Liver (tissue), 8 donors: ENCODE measurements at regions not wholly inside any gene's neighbourhood (a gene's known extent, or its start where the extent isn't known, plus 50 kb on each side); places are given as distances from the start of the nearest gene placed in this dataset.

ENCODE experiments used
- DNase-seq: peaks from one replicate; pipeline ENCODE4 v3.0.0-alpha.2; 2017; ENCODE audit warnings: low spot score
- H3K27ac ChIP-seq, 2 donors: one replicate each; pipeline ENCODE4 v1.7.0; 2013; ENCODE audit warnings: inconsistent platforms in 2 of 2, low read length in 2 of 2, control low read depth in 1 of 2, low read depth in 1 of 2, mild to moderate bottlenecking in 1 of 2
- H3K27me3 ChIP-seq, 4 donors: one replicate each; pipeline versions ENCODE4 v1.6.1 to v1.7.0; 2013; ENCODE audit warnings: low read length in 3 of 4, inconsistent platforms in 1 of 4, mild to moderate bottlenecking in 1 of 4, moderate library complexity in 1 of 4; ENCODE audit not compliant: control insufficient read depth in 4 of 4, insufficient read depth in 4 of 4
- H3K36me3 ChIP-seq, 4 donors: one replicate each; pipeline versions ENCODE4 v1.6.1 to v1.7.0; 2013; ENCODE audit warnings: low read length in 3 of 4, mild to moderate bottlenecking in 3 of 4, low read depth in 1 of 4, moderate library complexity in 1 of 4; ENCODE audit not compliant: control insufficient read depth in 4 of 4, insufficient read depth in 3 of 4
- H3K4me1 ChIP-seq, 4 donors: one replicate each; pipeline versions ENCODE4 v1.6.1 to v1.7.0; 2013; ENCODE audit warnings: low read length in 3 of 4, mild to moderate bottlenecking in 3 of 4, moderate library complexity in 1 of 4; ENCODE audit not compliant: control insufficient read depth in 4 of 4, insufficient read depth in 4 of 4
- H3K4me3 ChIP-seq, 3 donors: one replicate each; pipeline versions ENCODE4 v1.6.1 to v1.7.0; 2013; ENCODE audit warnings: low read length in 3 of 3, control low read depth in 1 of 3, low read depth in 1 of 3, mild to moderate bottlenecking in 1 of 3
- H3K9ac ChIP-seq, 2 donors: one replicate each; pipeline ENCODE4 v1.7.0; 2013; ENCODE audit warnings: low read length in 2 of 2, mild to moderate bottlenecking in 2 of 2, moderate library complexity in 2 of 2, control low read depth in 1 of 2, low read depth in 1 of 2
- H3K9me3 ChIP-seq, 4 donors: one replicate each; pipeline versions ENCODE4 v1.6.1 to v1.7.0; 2013; ENCODE audit warnings: low read length in 3 of 4; ENCODE audit not compliant: control insufficient read depth in 4 of 4
- ATF3 ChIP-seq: IDR thresholded peaks from 2 replicates; pipeline ENCODE4 v1.6.1; 2016; ENCODE audit warnings: antibody characterized with exemption
- CTCF ChIP-seq: fragments of 150-350 bp; IDR thresholded peaks from 2 replicates; pipeline ENCODE4 v1.5.1; 2017; ENCODE audit warnings: improper control_type of control experiment, low read depth, low read length; ENCODE audit not compliant: missing input control
- EGR1 ChIP-seq, 2 donors: IDR thresholded peaks; 2 replicates each; pipeline ENCODE4 v1.6.1; 2016 to 2018; ENCODE audit warnings: antibody characterized with exemption in 2 of 2, low read depth in 2 of 2
- FOXA1 ChIP-seq: IDR thresholded peaks from 2 replicates; pipeline ENCODE4 v1.6.1; 2016; ENCODE audit warnings: antibody characterized with exemption
- FOXA2 ChIP-seq: IDR thresholded peaks from 2 replicates; pipeline ENCODE4 v1.6.1; 2016; ENCODE audit warnings: antibody characterized with exemption
- GABPA ChIP-seq, 2 donors: IDR thresholded peaks in 1 of 2; conservative IDR thresholded peaks in 1 of 2; 2 replicates each; pipeline ENCODE4 v1.6.1; 2016; ENCODE audit warnings: antibody characterized with exemption in 2 of 2, mild to moderate bottlenecking in 1 of 2, moderate library complexity in 1 of 2
- HNF4A ChIP-seq, 2 donors: conservative IDR thresholded peaks; 2 replicates each; pipeline ENCODE4 v1.6.1; 2016; ENCODE audit warnings: antibody characterized with exemption in 2 of 2, mild to moderate bottlenecking in 2 of 2
- HNF4G ChIP-seq: IDR thresholded peaks from 2 replicates; pipeline ENCODE4 v1.6.1; 2016; ENCODE audit warnings: antibody characterized with exemption
- JUND ChIP-seq, 2 donors: IDR thresholded peaks; 2 replicates each; pipeline ENCODE4 v1.6.1; 2016; ENCODE audit warnings: antibody characterized with exemption in 2 of 2
- MAX ChIP-seq: IDR thresholded peaks from 2 replicates; pipeline ENCODE4 v1.6.1; 2016; ENCODE audit warnings: antibody characterized with exemption
- NR2F2 ChIP-seq: IDR thresholded peaks from 2 replicates; pipeline ENCODE4 v1.6.1; 2016; ENCODE audit warnings: antibody characterized with exemption
- RAD21 ChIP-seq, 2 donors: IDR thresholded peaks; 2 replicates each; pipeline ENCODE4 v1.6.1; 2016; ENCODE audit warnings: antibody characterized with exemption in 2 of 2, mild to moderate bottlenecking in 2 of 2
- RXRA ChIP-seq, 2 donors: IDR thresholded peaks; 2 replicates each; pipeline ENCODE4 v1.6.1; 2017 to 2018; ENCODE audit warnings: antibody characterized with exemption in 2 of 2, mild to moderate bottlenecking in 1 of 2
- SP1 ChIP-seq: IDR thresholded peaks from 2 replicates; pipeline ENCODE4 v1.6.1; 2018; ENCODE audit warnings: antibody characterized with exemption, mild to moderate bottlenecking
- TAF1 ChIP-seq: conservative IDR thresholded peaks from 2 replicates; pipeline ENCODE4 v1.6.1; 2016; ENCODE audit warnings: antibody characterized with exemption, mild to moderate bottlenecking
- YY1 ChIP-seq: IDR thresholded peaks from 2 replicates; pipeline ENCODE4 v1.6.1; 2016; ENCODE audit warnings: antibody characterized with exemption, mild to moderate bottlenecking
- ZBTB33 ChIP-seq: IDR thresholded peaks from 2 replicates; pipeline ENCODE4 v1.6.1; 2016; ENCODE audit warnings: antibody characterized with exemption
- WGBS: extraction: QIAGEN DNeasy Blood & Tissue Kit; methylation state at CpG from one replicate; pipeline ENCODE4 v1.1.7; 2013; 5-methylcytosine and 5-hydroxymethylcytosine counted together
- donor health status: healthy.
- donor health status: healthy.
- donor health status: healthy.
- donor health status: healthy.
- donor health status: healthy.

GRCh38 chr2:193965263-193965662, 1691.8 kb upstream of the SLC39A10 start:
- TF ChIP-seq MAX, result no peak
- TF ChIP-seq FOXA2, result no peak
- no peak for TF ChIP-seq YY1
- TF ChIP-seq ZBTB33, result no peak
- no peak for TF ChIP-seq TAF1
- no peak for TF ChIP-seq RXRA (IDR thresholded peaks at IDR 0.05)
- no peak for TF ChIP-seq FOXA1
- no peak for TF ChIP-seq RAD21 (IDR thresholded peaks at IDR 0.05)
- TF ChIP-seq ATF3, result no peak
- no peak for TF ChIP-seq HNF4A (conservative IDR thresholded peaks at IDR 0.05)
- 66% methylated on average over 4 of the region's 4 CpGs for WGBS
- Histone ChIP-seq H3K9ac (no peak overlapping the region), H3K27me3 (no peaks in the 10 kb centered on the region), H3K4me3 (no peak overlapping the region), H3K4me1 (no peaks in the 10 kb centered on the region), H3K27ac (no peak overlapping the region), H3K9me3 (no peaks in the 10 kb centered on the region), H3K36me3 (no peaks in the 10 kb centered on the region)
- no peak for DNase-seq

GRCh38 chr2:193963472-193964119, 1693.4 kb upstream of the SLC39A10 start:
- no peak for DNase-seq
- TF ChIP-seq RAD21 (IDR thresholded peaks at IDR 0.05) (peak in 1 of 2 donors; percentile 35), GABPA (IDR thresholded peaks at IDR 0.05 in 1 of 2, conservative IDR thresholded peaks at IDR 0.05 in 1 of 2) (no peak)

GRCh38 chr2:193946806-193947205, 1710.2 kb upstream of the SLC39A10 start:
- H3K36me3 ChIP-seq, result no peaks in the 10 kb centered on the region
- DNase-seq, result no peak
- no peaks in the 10 kb centered on the region for H3K27me3 ChIP-seq
- no peak overlapping the region for H3K4me3 ChIP-seq
- H3K4me1 ChIP-seq, result no peaks in the 10 kb centered on the region
- H3K27ac ChIP-seq, result no peak overlapping the region
- 63% methylated on average over 1 of the region's 1 CpG for WGBS
- no peaks in the 10 kb centered on the region for H3K9me3 ChIP-seq
- no peak overlapping the region for H3K9ac ChIP-seq
- TF ChIP-seq RXRA (IDR thresholded peaks at IDR 0.05) (no peak), HNF4A (conservative IDR thresholded peaks at IDR 0.05) (no peak), JUND (IDR thresholded peaks at IDR 0.05) (no peak), MAX (no peak), YY1 (no peak), SP1 (no peak), CTCF (no peak), FOXA1 (no peak), ZBTB33 (no peak), NR2F2 (no peak), TAF1 (no peak), RAD21 (IDR thresholded peaks at IDR 0.05) (no peak), HNF4G (no peak), ATF3 (no peak), GABPA (IDR thresholded peaks at IDR 0.05 in 1 of 2, conservative IDR thresholded peaks at IDR 0.05 in 1 of 2) (no peak), FOXA2 (no peak), EGR1 (IDR thresholded peaks at IDR 0.05; ENCODE audit: low read depth in 2 of 2) (no peak)

More at GRCh38 chr2:193963472-193964119, 1693.4 kb upstream of the SLC39A10 start:
- Histone ChIP-seq H3K9me3 (no peaks in the 10 kb centered on the region), H3K4me3 (no peak overlapping the region), H3K9ac (no peak overlapping the region), H3K27ac (no peak overlapping the region), H3K36me3 (no peaks in the 10 kb centered on the region), H3K4me1 (no peaks in the 10 kb centered on the region), H3K27me3 (no peaks in the 10 kb centered on the region)
- WGBS, result 39% methylated on average over 4 of the region's 4 CpGs
